IMR-90 (cell line): ENCODE measurements at regions not wholly inside any gene's neighbourhood (a gene's known extent, or its start where the extent isn't known, plus 50 kb on each side); places are given as distances from the start of the nearest gene placed in this dataset.

Experiments used
- ATAC-seq: fragments of 200-7000 bp; cut with Tn5 transposase; 2 replicates; pipeline ENCODE4 v1.9.1; 2020; ENCODE audit warnings: low read depth, mild to moderate bottlenecking, moderate library complexity
- BruUV-seq: library from RNA; stranded (reverse); fragments of 400-500 nt; replicated peaks from 2 replicates; lab custom pipeline; 2021; lab: Mats Ljungman, UMichigan
- CTCF ChIA-PET: fragments of 300-600 bp; formaldehyde crosslinking; extraction: SDS; loops from one replicate; lab custom pipeline; 2021; ENCODE audit warnings: antibody characterized with exemption; lab: Yijun Ruan, JAX
- POLR2A ChIA-PET: fragments of 300-600 bp; sonication (Branson Sonifier 250); formaldehyde crosslinking; loops from one replicate; lab custom pipeline; 2022; ENCODE audit warnings: antibody characterized with exemption; ENCODE audit not compliant: unreplicated experiment; lab: Charles Lee
- DNase-seq: peaks from one replicate; pipeline ENCODE4 v3.0.0; 2013
- H2AFZ ChIP-seq: replicated peaks from 2 replicates; pipeline ENCODE3; 2013; ENCODE audit warnings: low read length, mild to moderate bottlenecking; ENCODE audit not compliant: poor library complexity
- H2AK5ac ChIP-seq: 2 replicates; pipeline ENCODE4 v1.6.1; 2013; ENCODE audit warnings: low read depth, low read length, inconsistent platforms
- H2AK9ac ChIP-seq: replicated peaks from 2 replicates; pipeline ENCODE3; 2013; ENCODE audit warnings: mild to moderate bottlenecking, low read depth, low read length, moderate library complexity; ENCODE audit not compliant: poor library complexity
- H2BK120ac ChIP-seq: 2 replicates; pipeline ENCODE4 v1.6.1; 2013; ENCODE audit warnings: low read depth, low read length, inconsistent platforms
- H2BK15ac ChIP-seq: 3 replicates; pipeline ENCODE4 v1.6.1; 2013; ENCODE audit warnings: low read depth, low read length, inconsistent platforms
- H2BK20ac ChIP-seq: 2 replicates; pipeline ENCODE4 v1.6.1; 2013; ENCODE audit warnings: low read depth, mild to moderate bottlenecking, inconsistent platforms, low read length, moderate library complexity
- H2BK5ac ChIP-seq: 2 replicates; pipeline ENCODE4 v1.6.1; 2013; ENCODE audit warnings: mild to moderate bottlenecking, low read depth, low read length, inconsistent platforms; ENCODE audit not compliant: poor library complexity, severe bottlenecking
- H3K14ac ChIP-seq: replicated peaks from 2 replicates; pipeline ENCODE4 v1.6.1; 2013; ENCODE audit warnings: low read depth, low read length, inconsistent platforms
- H3K18ac ChIP-seq: 2 replicates; pipeline ENCODE4 v1.6.1; 2013; ENCODE audit warnings: low read depth, low read length, control low read depth
- H3K23ac ChIP-seq: 2 replicates; pipeline ENCODE4 v1.6.1; 2013; ENCODE audit warnings: low read depth, low read length, inconsistent platforms
- H3K27ac ChIP-seq: 2 replicates; pipeline ENCODE4 v1.5.1; 2013; ENCODE audit warnings: mild to moderate bottlenecking, control low read depth, low read length; ENCODE audit not compliant: insufficient read depth
- H3K27me3 ChIP-seq: 2 replicates; pipeline ENCODE4 v1.6.1; 2013; ENCODE audit warnings: low read length; ENCODE audit not compliant: control insufficient read depth, insufficient read depth
- H3K36me3 ChIP-seq: 2 replicates; pipeline ENCODE4 v1.6.1; 2013; ENCODE audit warnings: low read length, mixed read lengths; ENCODE audit not compliant: control insufficient read depth, insufficient read depth
- H3K4ac ChIP-seq: 2 replicates; pipeline ENCODE4 v1.6.1; 2013; ENCODE audit warnings: low read depth, low read length, inconsistent platforms
- H3K4me1 ChIP-seq: 2 replicates; pipeline ENCODE4 v1.6.1; 2013; ENCODE audit warnings: low read length, mixed read lengths; ENCODE audit not compliant: control insufficient read depth, insufficient read depth
- H3K4me2 ChIP-seq: 2 replicates; pipeline ENCODE4 v1.6.1; 2013; ENCODE audit warnings: low read depth, mild to moderate bottlenecking, control low read depth, low read length, moderate library complexity
- H3K4me3 ChIP-seq: 2 replicates; pipeline ENCODE4 v1.5.1; 2013; ENCODE audit warnings: low read depth, mild to moderate bottlenecking, control low read depth, low read length, moderate library complexity; ENCODE audit not compliant: insufficient read depth
- H3K56ac ChIP-seq: 2 replicates; pipeline ENCODE4 v1.6.1; 2013; ENCODE audit warnings: low read length, inconsistent platforms; ENCODE audit not compliant: insufficient read depth; ENCODE audit errors: extremely low read depth
- H3K79me1 ChIP-seq, 2 experiments: 2 replicates each; pipeline ENCODE4 v1.6.1; 2013; ENCODE audit warnings: low read length in 2 of 2, inconsistent platforms in 1 of 2, low read depth in 1 of 2
- H3K9ac ChIP-seq: 2 replicates; pipeline ENCODE4 v1.6.1; 2013; ENCODE audit warnings: low read depth, low read length, control low read depth
- H3K9me1 ChIP-seq: 2 replicates; pipeline ENCODE4 v1.6.1; 2013; ENCODE audit warnings: low read length, inconsistent platforms; ENCODE audit not compliant: insufficient read depth
- H3K9me3 ChIP-seq: 2 replicates; pipeline ENCODE4 v1.6.1; 2013; ENCODE audit warnings: low read length; ENCODE audit not compliant: control insufficient read depth, insufficient read depth
- H4K20me1 ChIP-seq: 2 replicates; pipeline ENCODE4 v1.6.1; 2013; ENCODE audit warnings: low read length, inconsistent platforms; ENCODE audit not compliant: insufficient read depth
- H4K5ac ChIP-seq: 2 replicates; pipeline ENCODE4 v1.6.1; 2013; ENCODE audit warnings: mild to moderate bottlenecking, low read depth, low read length, control low read depth
- H4K8ac ChIP-seq, 2 experiments: 2 replicates each; pipeline ENCODE4 v1.6.1; 2013; ENCODE audit warnings: low read depth in 2 of 2, low read length in 2 of 2, control low read depth in 1 of 2, inconsistent platforms in 1 of 2
- H4K91ac ChIP-seq: 2 replicates; pipeline ENCODE4 v1.6.1; 2013; ENCODE audit warnings: low read depth, low read length, inconsistent platforms; ENCODE audit not compliant: insufficient read depth
- BHLHE40 ChIP-seq: fragments of 150-350 bp; IDR thresholded peaks from 2 replicates; pipeline ENCODE4 v1.6.1; 2016; ENCODE audit warnings: mild to moderate bottlenecking, low read depth, low read length
- CEBPB ChIP-seq: IDR thresholded peaks from 2 replicates; pipeline ENCODE4 v1.6.1; 2012; ENCODE audit warnings: low read depth, low read length, improper control_type of control experiment
- CHD1 ChIP-seq: IDR thresholded peaks from 2 replicates; pipeline ENCODE4 v1.6.1; 2012; ENCODE audit warnings: low read depth, low read length, improper control_type of control experiment
- FOS ChIP-seq: fragments of 150-350 bp; IDR thresholded peaks from 2 replicates; pipeline ENCODE4 v1.6.1; 2016; ENCODE audit warnings: low read depth, low read length
- MAFK ChIP-seq: IDR thresholded peaks from 2 replicates; pipeline ENCODE4 v1.6.1; 2012; ENCODE audit warnings: low read depth, low read length, improper control_type of control experiment
- MAZ ChIP-seq: IDR thresholded peaks from 2 replicates; pipeline ENCODE4 v1.6.1; 2012; ENCODE audit warnings: low read depth, mild to moderate bottlenecking, low read length, improper control_type of control experiment, moderate library complexity, borderline replicate concordance
- MXI1 ChIP-seq: IDR thresholded peaks from 2 replicates; pipeline ENCODE4 v1.6.1; 2012; ENCODE audit warnings: low read depth, mild to moderate bottlenecking, low read length, moderate library complexity, borderline replicate concordance
- NFE2L2 ChIP-seq: fragments of 150-350 bp; IDR thresholded peaks from 2 replicates; pipeline ENCODE4 v1.6.1; 2016; ENCODE audit warnings: low read depth, mild to moderate bottlenecking, low read length
- POLR2A ChIP-seq: IDR thresholded peaks from 2 replicates; pipeline ENCODE4 v1.6.1; 2012; ENCODE audit warnings: mild to moderate bottlenecking, low read depth, low read length
- RAD21 ChIP-seq: IDR thresholded peaks from 2 replicates; pipeline ENCODE4 v1.6.1; 2012; ENCODE audit warnings: low read length, improper control_type of control experiment
- RCOR1 ChIP-seq: IDR thresholded peaks from 2 replicates; pipeline ENCODE4 v1.6.1; 2012; ENCODE audit warnings: mild to moderate bottlenecking, low read length, improper control_type of control experiment; ENCODE audit not compliant: insufficient replicate concordance
- RFX5 ChIP-seq: IDR thresholded peaks from 2 replicates; pipeline ENCODE4 v1.8.0; 2012; ENCODE audit warnings: low read depth, mild to moderate bottlenecking, low read length, moderate library complexity
- SMC3 ChIP-seq: fragments of 150-350 bp; IDR thresholded peaks from 2 replicates; pipeline ENCODE4 v1.6.1; 2016; ENCODE audit warnings: low read depth, mild to moderate bottlenecking, antibody characterized with exemption, low read length, moderate library complexity
- WGBS, 2 experiments: methylation state at CpG; one replicate each; pipeline versions ENCODE4 v1.1.5 to v1.1.7; 2013; ENCODE audit warnings: missing lambda C conversion rate in 2 of 2; ENCODE audit not compliant: insufficient read length in 1 of 2; ENCODE audit errors: extremely low coverage in 2 of 2; 5-methylcytosine and 5-hydroxymethylcytosine counted together
- dilution Hi-C: fragments of 300-500 bp; cut with HindIII; formaldehyde crosslinking; loops from one replicate; pipeline ENCODE4 v1.14.3; 2018; ENCODE audit warnings: low sequenced_read_pairs; ENCODE audit not compliant: unreplicated experiment
- in situ Hi-C: fragments of 300-500 bp; cut with MboI; formaldehyde crosslinking; loops from 3 replicates; pipeline ENCODE4 v1.14.3; 2019; ENCODE audit warnings: low sequenced_read_pairs, inconsistent platforms, mixed read lengths
- intact Hi-C: fragments of 100-400 bp; cut with micrococcal nuclease; formaldehyde crosslinking; loops from 2 replicates; pipeline ENCODE4 v1.10.0; 2022
- TF ChIP-seq, protein P1 (sequence below): fragments of 150-350 bp; IDR thresholded peaks from 2 replicates; pipeline ENCODE4 v1.6.1; 2017; ENCODE audit warnings: mild to moderate bottlenecking, antibody characterized with exemption, low read length, low read depth
- TF ChIP-seq, protein P2 (sequence below): fragments of 150-350 bp; IDR thresholded peaks from 2 replicates; pipeline ENCODE4 v1.6.1; 2016; ENCODE audit warnings: low read depth, mild to moderate bottlenecking, low read length, moderate library complexity, borderline replicate concordance
- TF ChIP-seq, protein P3 (sequence below): conservative IDR thresholded peaks from 2 replicates; pipeline ENCODE4 v1.5.1; 2012; ENCODE audit warnings: mild to moderate bottlenecking, low read depth, low read length, improper control_type of control experiment

DNA sequence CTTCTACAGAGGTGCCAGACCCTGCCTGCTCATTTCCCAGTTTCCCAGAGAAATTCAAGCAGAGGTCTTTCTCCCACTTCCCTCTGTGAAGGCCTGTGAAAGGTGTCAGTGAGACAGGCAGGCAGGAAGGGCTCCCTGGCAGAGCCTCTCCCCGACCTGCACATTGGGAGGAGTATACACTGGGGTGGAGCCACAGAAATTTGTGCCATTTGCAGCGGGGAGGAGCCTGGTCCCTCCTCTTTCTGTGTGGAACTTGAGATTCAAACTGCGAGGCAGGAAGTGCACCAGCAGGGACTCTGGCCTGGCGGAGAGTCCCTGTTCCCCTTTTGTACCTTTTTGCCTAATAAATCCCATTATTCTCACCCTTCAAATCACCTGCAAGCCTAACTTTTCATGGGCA lies 54.6 kb upstream of the OPN4 start:
- no TSS peak for BruUV-seq
- ATAC-seq (no peak), DNase-seq (no peak)
- H3K23ac ChIP-seq = no peak overlapping the region
- no peak overlapping the region for H3K4me2 ChIP-seq
- ChIA-PET POLR2A (no interaction called here), CTCF (no interaction called here)
- no peak overlapping the region for H3K56ac ChIP-seq
- H3K4ac ChIP-seq = no peak overlapping the region
- dilution Hi-C loops (no loop called here), intact Hi-C loops (no loop called here), in situ Hi-C loops (loop anchor here (25.0 kb wide), 1 partner anchor 412 kb away; no protein-coding TSS in a partner anchor)
- H4K8ac ChIP-seq = no peak overlapping the region
- no peaks in the 10 kb centered on the region for H4K20me1 ChIP-seq
- no peaks in the 10 kb centered on the region for H3K36me3 ChIP-seq
- H2BK15ac ChIP-seq = no peak overlapping the region
- WGBS, 2 experiments = 14% methylated on average over 1 of the region's 4 CpGs; no CpG with 5 or more reads in 1 of the 2 experiments
- H2BK20ac ChIP-seq = no peak overlapping the region
- H2BK5ac ChIP-seq = no peak overlapping the region
- H2AK5ac ChIP-seq = no peak overlapping the region
- no peak overlapping the region for H3K4me3 ChIP-seq
- no peak overlapping the region for H4K5ac ChIP-seq
- H3K9ac ChIP-seq = no peak overlapping the region
- H2AFZ ChIP-seq = peak overlapping the region; percentile 24
- H2AK9ac ChIP-seq = no peak overlapping the region
- TF ChIP-seq, protein P1, sequence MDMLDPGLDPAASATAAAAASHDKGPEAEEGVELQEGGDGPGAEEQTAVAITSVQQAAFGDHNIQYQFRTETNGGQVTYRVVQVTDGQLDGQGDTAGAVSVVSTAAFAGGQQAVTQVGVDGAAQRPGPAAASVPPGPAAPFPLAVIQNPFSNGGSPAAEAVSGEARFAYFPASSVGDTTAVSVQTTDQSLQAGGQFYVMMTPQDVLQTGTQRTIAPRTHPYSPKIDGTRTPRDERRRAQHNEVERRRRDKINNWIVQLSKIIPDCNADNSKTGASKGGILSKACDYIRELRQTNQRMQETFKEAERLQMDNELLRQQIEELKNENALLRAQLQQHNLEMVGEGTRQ = no peak
- TF ChIP-seq POLR2A (no peak), CEBPB (no peak), SMC3 (no peak), RAD21 (no peak), BHLHE40 (no peak), RCOR1 (no peak), FOS (no peak), MAFK (no peak), RFX5 (no peak), MAZ (no peak), NFE2L2 (no peak), CHD1 (no peak), MXI1 (no peak)
- TF ChIP-seq, protein P2, sequence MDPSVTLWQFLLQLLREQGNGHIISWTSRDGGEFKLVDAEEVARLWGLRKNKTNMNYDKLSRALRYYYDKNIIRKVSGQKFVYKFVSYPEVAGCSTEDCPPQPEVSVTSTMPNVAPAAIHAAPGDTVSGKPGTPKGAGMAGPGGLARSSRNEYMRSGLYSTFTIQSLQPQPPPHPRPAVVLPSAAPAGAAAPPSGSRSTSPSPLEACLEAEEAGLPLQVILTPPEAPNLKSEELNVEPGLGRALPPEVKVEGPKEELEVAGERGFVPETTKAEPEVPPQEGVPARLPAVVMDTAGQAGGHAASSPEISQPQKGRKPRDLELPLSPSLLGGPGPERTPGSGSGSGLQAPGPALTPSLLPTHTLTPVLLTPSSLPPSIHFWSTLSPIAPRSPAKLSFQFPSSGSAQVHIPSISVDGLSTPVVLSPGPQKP = no peak
- TF ChIP-seq, protein P3, sequence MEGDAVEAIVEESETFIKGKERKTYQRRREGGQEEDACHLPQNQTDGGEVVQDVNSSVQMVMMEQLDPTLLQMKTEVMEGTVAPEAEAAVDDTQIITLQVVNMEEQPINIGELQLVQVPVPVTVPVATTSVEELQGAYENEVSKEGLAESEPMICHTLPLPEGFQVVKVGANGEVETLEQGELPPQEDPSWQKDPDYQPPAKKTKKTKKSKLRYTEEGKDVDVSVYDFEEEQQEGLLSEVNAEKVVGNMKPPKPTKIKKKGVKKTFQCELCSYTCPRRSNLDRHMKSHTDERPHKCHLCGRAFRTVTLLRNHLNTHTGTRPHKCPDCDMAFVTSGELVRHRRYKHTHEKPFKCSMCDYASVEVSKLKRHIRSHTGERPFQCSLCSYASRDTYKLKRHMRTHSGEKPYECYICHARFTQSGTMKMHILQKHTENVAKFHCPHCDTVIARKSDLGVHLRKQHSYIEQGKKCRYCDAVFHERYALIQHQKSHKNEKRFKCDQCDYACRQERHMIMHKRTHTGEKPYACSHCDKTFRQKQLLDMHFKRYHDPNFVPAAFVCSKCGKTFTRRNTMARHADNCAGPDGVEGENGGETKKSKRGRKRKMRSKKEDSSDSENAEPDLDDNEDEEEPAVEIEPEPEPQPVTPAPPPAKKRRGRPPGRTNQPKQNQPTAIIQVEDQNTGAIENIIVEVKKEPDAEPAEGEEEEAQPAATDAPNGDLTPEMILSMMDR = no peak
- H3K18ac ChIP-seq = no peak overlapping the region
- no peaks in the 10 kb centered on the region for H3K9me3 ChIP-seq
- no peak overlapping the region for H4K91ac ChIP-seq
- peaks cover 2% of the 10 kb centered on the region; the same call in 1 of the 2 replicates for H3K9me1 ChIP-seq
- H2BK120ac ChIP-seq = no peak overlapping the region
- peaks cover 6% of the 10 kb centered on the region for H3K27me3 ChIP-seq
- no peaks in the 10 kb centered on the region for H3K79me1 ChIP-seq
- H3K14ac ChIP-seq = no peak overlapping the region
- H3K4me1 ChIP-seq = no peaks in the 10 kb centered on the region; the same call in 1 of the 2 replicates
- H3K27ac ChIP-seq = no peak overlapping the region
